GM18951 (cell line): ENCODE measurements at regions not wholly inside any gene's neighbourhood (a gene's known extent, or its start where the extent isn't known, plus 50 kb on each side); places are given as distances from the start of the nearest gene placed in this dataset.

Experiments used
- POLR2A ChIP-seq: IDR thresholded peaks from 4 replicates; pipeline ENCODE4 v1.6.1; 2011; ENCODE audit warnings: mild to moderate bottlenecking; ENCODE audit not compliant: insufficient read length, insufficient read depth; ENCODE audit errors: extremely low read depth
- in situ Hi-C: fragments of 300-500 bp; cut with MboI; formaldehyde crosslinking; loops from one replicate; pipeline ENCODE4 v1.12.0; 2022; ENCODE audit warnings: low sequenced_read_pairs, mixed read lengths, inconsistent platforms; ENCODE audit not compliant: unreplicated experiment

DNA sequence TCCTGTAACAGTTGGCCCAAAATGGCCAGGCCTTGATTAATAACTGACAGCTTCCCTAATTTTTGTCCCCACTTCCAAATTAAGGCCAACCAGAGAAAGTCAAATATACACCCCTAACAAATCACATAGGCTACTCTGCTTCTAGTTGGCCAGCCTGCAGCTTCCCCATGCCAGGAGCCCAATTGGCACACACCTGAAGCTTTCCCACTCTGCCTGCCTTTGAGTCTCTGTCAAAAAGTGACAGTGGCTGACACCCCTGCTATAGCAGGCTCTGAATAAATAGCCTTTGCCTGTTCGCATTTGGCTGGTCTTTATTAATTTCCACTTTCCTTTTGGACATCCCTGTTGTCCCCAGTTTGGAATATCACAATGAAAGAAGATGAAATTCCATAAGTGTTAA, 256.6 kb upstream of the NCKAP5 start:
- in situ Hi-C loops = no loop called here
- no peak for TF ChIP-seq POLR2A

GRCh38 chr2:133825778-133826177, 257.5 kb upstream of the NCKAP5 start:
- in situ Hi-C loops = no loop called here
- TF ChIP-seq POLR2A = no peak

- no peak for TF ChIP-seq POLR2A
- in situ Hi-C loops = no loop called here
These were observed 260.6 kb upstream of the NCKAP5 start for GRCh38 chr2:133828913-133829312.

DNA sequence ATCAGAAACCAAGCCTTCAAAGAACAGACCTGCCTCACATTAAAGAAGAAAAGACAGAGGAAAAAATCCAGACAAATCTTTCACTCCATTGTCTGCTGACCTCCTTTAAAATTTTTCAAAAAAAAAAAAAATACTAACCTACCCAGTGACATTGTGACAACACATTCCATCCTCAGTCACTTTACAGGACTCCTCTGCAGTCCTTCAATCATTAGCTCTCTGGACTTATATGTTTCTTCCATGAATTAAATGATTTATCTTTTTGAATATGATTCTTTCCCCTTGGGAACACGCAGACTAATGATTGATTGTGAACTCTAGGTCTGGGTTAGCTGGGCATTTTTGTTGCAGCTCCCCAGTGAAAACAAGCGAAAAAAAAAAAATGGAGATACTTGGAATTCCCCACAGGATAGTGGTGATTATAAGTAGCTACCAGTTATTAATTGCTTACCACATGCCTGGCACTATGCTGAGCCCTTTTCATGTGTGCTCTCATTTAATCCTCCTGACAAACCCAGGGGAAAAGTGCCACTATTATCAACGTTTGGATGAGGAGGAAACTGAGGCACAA, 261.3 kb upstream of the NCKAP5 start:
- no peak for TF ChIP-seq POLR2A
- in situ Hi-C loops = no loop called here

DNA sequence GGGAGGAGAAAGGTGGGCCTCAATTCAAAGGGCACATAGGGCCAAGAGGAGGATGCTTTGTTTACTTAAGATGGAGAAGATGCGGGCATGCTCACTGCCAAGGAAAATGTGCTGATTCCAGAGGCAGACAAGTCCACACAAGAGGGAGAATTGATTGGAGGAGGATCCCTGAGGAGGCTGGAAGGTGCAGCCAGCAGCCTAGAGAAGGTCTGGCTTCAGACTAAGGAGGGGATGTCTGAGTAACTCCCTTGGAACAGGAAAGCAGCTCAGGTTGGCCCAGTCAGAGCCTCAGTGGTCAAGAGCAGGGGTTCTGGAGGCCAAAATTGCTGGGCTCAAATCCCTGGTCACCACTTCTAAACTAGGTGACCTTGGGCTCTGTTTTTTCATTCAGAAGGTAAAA, 265.5 kb upstream of the NCKAP5 start:
- TF ChIP-seq POLR2A = no peak
- in situ Hi-C loops = no loop called here

DNA sequence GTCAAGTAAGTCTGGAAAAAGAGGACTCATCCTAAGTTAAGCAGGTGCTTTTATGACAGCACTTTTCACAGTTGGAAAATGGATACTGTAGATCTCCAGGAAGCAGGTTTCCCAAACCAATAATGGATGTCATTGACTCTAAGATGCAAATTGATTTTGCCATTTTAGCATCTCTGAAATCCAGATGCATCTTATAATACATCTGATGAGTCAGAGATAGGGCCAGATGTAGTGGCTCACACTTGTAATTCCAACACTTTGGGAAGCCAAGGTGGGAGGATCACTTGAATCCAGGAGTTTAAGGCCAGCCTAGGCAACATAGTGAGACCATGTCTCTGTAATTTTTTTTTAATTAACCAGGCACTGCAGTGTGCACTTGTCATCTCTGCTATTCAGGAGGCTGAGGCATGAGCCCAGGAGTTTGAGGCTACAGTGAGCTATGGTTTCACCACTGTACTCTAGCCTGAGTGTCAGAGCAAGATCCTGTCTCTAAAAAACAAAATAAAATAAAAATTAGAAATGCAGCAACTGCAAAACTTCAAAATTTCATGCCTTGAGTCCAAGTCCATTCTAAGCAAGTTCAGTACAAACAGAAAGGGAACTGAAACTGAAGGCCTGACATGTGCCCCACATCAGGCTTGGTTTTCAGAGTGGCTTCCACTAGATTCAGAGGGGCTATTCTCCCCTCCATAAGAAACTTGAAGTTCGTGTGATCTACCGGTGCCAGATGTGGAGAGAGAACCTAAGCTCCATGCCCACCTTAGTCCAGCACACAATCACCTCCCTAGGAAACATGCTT, 267.8 kb upstream of the NCKAP5 start:
- TF ChIP-seq POLR2A = no peak
- in situ Hi-C loops = no loop called here

DNA sequence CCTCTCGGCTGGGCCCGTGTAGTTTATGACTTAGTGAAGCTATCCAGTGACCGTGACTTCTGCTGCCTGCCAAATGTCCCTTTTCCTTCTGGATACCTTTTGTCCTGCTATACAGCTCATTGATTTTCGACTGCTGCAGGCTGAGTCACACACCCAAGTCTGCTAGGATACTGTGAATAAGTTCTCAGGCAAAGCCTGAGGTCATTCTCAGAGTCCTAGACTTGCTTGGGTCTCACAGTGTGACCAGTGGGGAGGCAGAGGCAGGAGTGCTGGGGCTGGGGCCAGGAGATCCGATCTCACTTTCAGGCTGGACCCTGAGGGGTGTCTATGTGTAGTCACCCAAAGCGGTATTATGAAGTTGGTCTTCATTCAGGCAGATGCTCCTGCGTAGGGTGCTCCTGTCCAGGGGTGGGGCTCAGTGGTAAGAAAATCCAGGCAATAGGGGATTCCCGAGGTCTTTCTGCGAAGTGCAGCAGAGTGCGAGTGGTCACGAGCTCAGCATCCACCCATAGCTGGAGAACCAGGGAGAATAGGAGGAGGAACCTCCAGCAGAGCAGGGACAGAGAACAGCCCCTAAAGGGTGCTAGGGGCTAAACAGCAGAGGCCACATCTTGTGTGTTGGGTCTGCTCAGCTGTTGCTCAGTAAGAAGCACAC, 268.6 kb upstream of the NCKAP5 start:
- in situ Hi-C loops = no loop called here
- TF ChIP-seq POLR2A = no peak

- in situ Hi-C loops = no loop called here
- no peak for TF ChIP-seq POLR2A
These were observed 269.3 kb upstream of the NCKAP5 start for GRCh38 chr2:133837441-133838094.

DNA sequence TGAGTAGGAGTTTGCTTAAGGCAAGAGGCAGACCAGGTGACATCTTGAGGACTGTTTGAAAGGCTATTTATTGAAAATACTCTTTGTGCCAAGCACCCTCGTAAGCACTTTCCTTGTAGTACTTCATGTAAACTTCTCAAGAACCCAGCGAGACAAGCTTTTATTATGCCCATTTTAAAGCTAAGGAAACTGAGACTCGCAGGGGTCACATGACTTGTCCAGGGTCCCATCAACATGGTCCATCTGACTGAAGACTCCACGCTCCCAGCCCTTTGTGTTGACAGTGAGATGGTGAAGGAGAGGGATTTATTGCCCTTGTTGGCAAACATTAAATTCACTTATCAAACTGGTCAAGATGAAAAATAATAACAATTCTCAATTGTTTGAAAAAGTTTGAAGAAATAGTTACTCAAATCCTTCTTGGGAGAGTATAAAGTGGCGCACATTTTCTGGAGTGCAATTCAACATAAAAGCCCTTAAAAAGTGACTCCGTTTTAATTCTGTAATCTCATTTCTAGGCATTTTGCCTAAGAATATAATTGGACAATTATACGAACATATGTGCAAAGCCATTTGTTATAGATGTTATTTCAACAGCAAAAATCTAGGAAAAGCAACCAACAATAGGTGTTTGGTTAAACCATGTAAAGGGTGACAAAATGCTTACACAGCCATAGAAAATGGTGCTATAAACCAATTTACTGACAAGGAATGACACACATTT, 270.5 kb upstream of the NCKAP5 start:
- in situ Hi-C loops = no loop called here
- no peak for TF ChIP-seq POLR2A

DNA sequence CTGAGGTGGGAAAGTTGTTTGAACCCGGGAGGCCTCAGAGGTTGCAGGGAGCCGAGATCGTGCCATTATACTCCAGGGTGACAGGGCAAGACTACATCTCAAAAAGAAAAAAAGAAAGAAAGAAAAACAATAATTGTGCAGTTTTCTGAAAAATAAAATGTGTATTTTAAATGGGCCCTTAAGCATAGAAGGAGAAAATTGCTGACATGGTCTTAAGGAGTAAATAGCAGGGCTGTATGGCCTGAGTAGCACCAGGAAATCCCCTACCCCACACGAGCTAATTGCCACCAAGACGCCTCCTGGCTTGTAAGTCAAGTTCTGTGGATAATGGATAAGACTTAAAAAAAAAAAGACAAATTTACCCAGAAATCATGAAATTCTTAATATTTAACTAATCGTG, 271.4 kb upstream of the NCKAP5 start:
- TF ChIP-seq POLR2A = no peak
- in situ Hi-C loops = no loop called here

GRCh38 chr2:133840761-133841160, 272.5 kb upstream of the NCKAP5 start:
- TF ChIP-seq POLR2A = no peak
- in situ Hi-C loops = no loop called here

- no peak for TF ChIP-seq POLR2A
- in situ Hi-C loops = no loop called here
These were observed 273.6 kb upstream of the NCKAP5 start for GRCh38 chr2:133841900-133842299.

GRCh38 chr2:133842446-133842845, 274.2 kb upstream of the NCKAP5 start:
- TF ChIP-seq POLR2A = no peak
- in situ Hi-C loops = no loop called here
